Endothelial cell of umbilical vein (primary cell): ENCODE measurements at regions not wholly inside any gene's neighbourhood (a gene's known extent, or its start where the extent isn't known, plus 50 kb on each side); places are given as distances from the start of the nearest gene placed in this dataset.
A peak's percentile ranks its signal among the peaks of the same experiment; 100 is the strongest.

ENCODE experiments used
- BruUV-seq: library from RNA; stranded (reverse); fragments of 400-500 nt; replicated peaks from 2 replicates; lab custom pipeline; 2021; lab: Mats Ljungman, UMichigan
- CTCF ChIA-PET: fragments of 300-600, 350-600 bp; sonication (Branson Sonifier 250); formaldehyde crosslinking; loops from one replicate; lab custom pipeline; 2021; ENCODE audit warnings: antibody characterized with exemption, inconsistent platforms; lab: Charles Lee
- POLR2A ChIA-PET: fragments of 300-600, 350-600 bp; sonication (Branson Sonifier 250); formaldehyde crosslinking; loops from one replicate; lab custom pipeline; 2021; ENCODE audit warnings: antibody characterized with exemption, inconsistent platforms; lab: Charles Lee
- DNase-seq: peaks from one replicate; pipeline ENCODE4 v3.0.0-alpha.2; 2011; ENCODE audit warnings: low read depth, low spot score
- FAIRE-seq: peaks from 2 replicates; lab custom pipeline; 2011; peaks lifted over from hg19 to GRCh38; lab: Jason Lieb, UNC
- H2AFZ ChIP-seq: 2 replicates; pipeline ENCODE4 v1.6.0; 2012; ENCODE audit warnings: low read depth, low read length, control low read depth, inconsistent platforms
- H3K27ac ChIP-seq: 2 replicates; pipeline ENCODE4 v1.5.1; 2011; ENCODE audit warnings: low read depth, mild to moderate bottlenecking, control low read depth, low read length, moderate library complexity; ENCODE audit not compliant: insufficient read depth
- H3K27me3 ChIP-seq, 2 experiments: 2 replicates each; pipeline versions ENCODE4 v1.6.0 to v1.6.1; 2011; ENCODE audit warnings: low read length in 2 of 2, mixed read lengths in 1 of 2; ENCODE audit not compliant: control insufficient read depth in 2 of 2, insufficient read depth in 2 of 2
- H3K36me3 ChIP-seq, 2 experiments: 2 replicates in 1 of 2; 3 replicates in 1 of 2; pipeline ENCODE4 v1.5.1; 2011; ENCODE audit warnings: low read length in 2 of 2, mild to moderate bottlenecking in 1 of 2, moderate library complexity in 1 of 2; ENCODE audit not compliant: control insufficient read depth in 2 of 2, insufficient read depth in 2 of 2; ENCODE audit errors: extremely low read depth in 1 of 2
- H3K4me1 ChIP-seq: 3 replicates; pipeline ENCODE4 v1.5.1; 2011; ENCODE audit warnings: mild to moderate bottlenecking, low read length; ENCODE audit not compliant: control insufficient read depth, insufficient read depth; ENCODE audit errors: extremely low read depth
- H3K4me2 ChIP-seq: 2 replicates; pipeline ENCODE4 v1.6.1; 2011; ENCODE audit warnings: low read length, control low read depth, mixed read lengths; ENCODE audit not compliant: insufficient read depth
- H3K4me3 ChIP-seq, 3 experiments: fragments of 200-600 bp in 1 of 3; sonication (generic), shearing (Covaris generic) in 1 of 3; replicated peaks in 1 of 3; 2 replicates each; pipeline ENCODE4 v1.5.1; 2011 to 2016; ENCODE audit warnings: control low read depth in 3 of 3, low read length in 3 of 3, mild to moderate bottlenecking in 2 of 3, inconsistent platforms in 1 of 3, low read depth in 1 of 3, moderate library complexity in 1 of 3; ENCODE audit not compliant: insufficient read depth in 1 of 3
- H3K79me2 ChIP-seq: 2 replicates; pipeline ENCODE4 v1.6.0; 2012; ENCODE audit warnings: low read length, inconsistent platforms; ENCODE audit not compliant: control insufficient read depth, insufficient read depth
- H3K9ac ChIP-seq: replicated peaks from 2 replicates; pipeline ENCODE3; 2011; ENCODE audit warnings: low read length, control low read depth; ENCODE audit not compliant: insufficient read depth; ENCODE audit errors: extremely low read depth
- H3K9me1 ChIP-seq: replicated peaks from 3 replicates; pipeline ENCODE4 v1.6.0; 2011; ENCODE audit warnings: mild to moderate bottlenecking, low read length; ENCODE audit not compliant: control insufficient read depth, insufficient read depth; ENCODE audit errors: extremely low read depth
- H3K9me3 ChIP-seq: replicated peaks from 2 replicates; pipeline ENCODE4 v1.5.1; 2012; ENCODE audit warnings: low read length, inconsistent platforms; ENCODE audit not compliant: control insufficient read depth, insufficient read depth
- H4K20me1 ChIP-seq: replicated peaks from 2 replicates; pipeline ENCODE3; 2011; ENCODE audit warnings: mild to moderate bottlenecking, low read length; ENCODE audit not compliant: control insufficient read depth, insufficient read depth; ENCODE audit errors: extremely low read depth
- CTCF ChIP-seq, 2 donors: IDR thresholded peaks; 1 replicate in 1 of 2; 2 replicates in 1 of 2; pipeline ENCODE4 v1.5.1; 2011; ENCODE audit warnings: low read length in 2 of 2, mild to moderate bottlenecking in 2 of 2, moderate library complexity in 2 of 2, control low read depth in 1 of 2, inconsistent platforms in 1 of 2, low read depth in 1 of 2; ENCODE audit not compliant: insufficient read depth in 1 of 2; ENCODE audit errors: extremely low read depth in 1 of 2
- FOS ChIP-seq: IDR thresholded peaks from 2 replicates; pipeline ENCODE4 v1.6.1; 2011; ENCODE audit warnings: mild to moderate bottlenecking, low read length, moderate library complexity, borderline replicate concordance; ENCODE audit not compliant: insufficient read depth
- GATA2 ChIP-seq: IDR thresholded peaks from 2 replicates; pipeline ENCODE4 v1.7.0; 2011; ENCODE audit warnings: low read depth, mild to moderate bottlenecking, moderate library complexity, mixed read lengths, low read length; ENCODE audit not compliant: insufficient read length, insufficient read depth
- JUN ChIP-seq: IDR thresholded peaks from 2 replicates; pipeline ENCODE4 v1.6.1; 2011; ENCODE audit warnings: borderline replicate concordance, low read depth; ENCODE audit not compliant: insufficient read length, insufficient read depth
- MAX ChIP-seq: IDR thresholded peaks from 2 replicates; pipeline ENCODE4 v1.6.1; 2011; ENCODE audit not compliant: insufficient read depth, insufficient read length
- MYC ChIP-seq: IDR thresholded peaks from one replicate; pipeline ENCODE4 v1.6.1; 2011; ENCODE audit warnings: mild to moderate bottlenecking, low read depth, low read length
- POLR2A ChIP-seq: IDR thresholded peaks from 2 replicates; pipeline ENCODE4 v1.6.1; 2012; ENCODE audit warnings: low read depth, mild to moderate bottlenecking, control low read depth, low read length
- POLR2AphosphoS5 ChIP-seq: IDR thresholded peaks from 2 replicates; pipeline ENCODE4 v1.6.1; 2012; ENCODE audit warnings: low read depth, mild to moderate bottlenecking, control low read depth, low read length, moderate library complexity; ENCODE audit not compliant: insufficient read depth
- dilution Hi-C: fragments of 300-500 bp; cut with MboI; formaldehyde crosslinking; loops from one replicate; pipeline ENCODE4 v1.15.0; 2019; ENCODE audit warnings: low sequenced_read_pairs; ENCODE audit not compliant: extremely low pct_ligation_motif_present
- intact Hi-C: fragments of 100-400 bp; cut with micrococcal nuclease; formaldehyde crosslinking; loops from one replicate; pipeline ENCODE4 v1.10.0; 2022

DNA sequence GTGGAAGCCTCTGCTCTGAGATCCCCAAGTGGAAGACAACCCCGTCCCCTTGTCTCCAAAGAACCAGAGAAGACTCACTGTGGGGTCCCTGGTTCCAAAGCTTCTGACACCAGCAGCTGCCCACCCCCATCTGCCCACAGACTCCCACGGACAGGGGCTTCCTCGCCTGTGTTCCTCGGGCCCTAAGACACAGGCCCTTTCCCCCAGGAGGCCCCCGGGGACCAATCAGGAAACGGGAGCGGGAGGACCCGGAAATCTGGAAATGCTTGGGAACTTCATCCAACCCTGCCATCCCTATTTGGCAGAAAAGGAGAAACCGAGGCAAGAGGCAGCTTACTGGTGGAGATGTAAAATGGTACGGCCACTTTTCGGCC, 113.1 kb downstream of the NCOR2 start:
- FAIRE-seq (no peak), DNase-seq (no peak)
- Histone ChIP-seq H3K4me3 (no peak overlapping the region), H3K79me2 (peaks cover 2% of the 10 kb centered on the region), H3K9me1 (no peaks in the 10 kb centered on the region), H3K36me3 (peaks cover 0 to 6% of the 10 kb centered on the region in 2 experiments), H2AFZ (no peak overlapping the region), H3K4me2 (no peak overlapping the region), H4K20me1 (no peaks in the 10 kb centered on the region), H3K9ac (no peak overlapping the region), H3K9me3 (no peaks in the 10 kb centered on the region), H3K4me1 (peaks cover 29% of the 10 kb centered on the region), H3K27me3 (no peaks in the 10 kb centered on the region), H3K27ac (peak overlapping the region; percentile 56)
- ChIA-PET CTCF (interaction anchor here (0.7 to 2.1 kb wide), 3 partner anchors 10 to 64 kb away, joined by 3 to 12 read pairs (median 3); no protein-coding TSS in a partner anchor), POLR2A (no interaction called here)
- intact Hi-C loops = loop anchor here (5.0 kb wide), 1 partner anchor 313 kb away; no protein-coding TSS in a partner anchor
- TF ChIP-seq JUN = no peak
- no peak for TF ChIP-seq MAX
- no peak for TF ChIP-seq GATA2
- no peak for TF ChIP-seq POLR2A
- TF ChIP-seq POLR2AphosphoS5 = no peak
- TF ChIP-seq MYC = no peak
- TF ChIP-seq CTCF (IDR thresholded peaks at IDR 0.05; ENCODE audit: extremely low read depth in 1 of 2, insufficient read depth in 1 of 2, low read depth in 1 of 2, low read length in 2 of 2) = no peak
- no peak for TF ChIP-seq FOS
- BruUV-seq = no TSS peak
- dilution Hi-C loops = no loop called here
